IMR-90 (cell line): ENCODE measurements at regions not wholly inside any gene's neighbourhood (a gene's known extent, or its start where the extent isn't known, plus 50 kb on each side); places are given as distances from the start of the nearest gene placed in this dataset.

Experiments
- ATAC-seq: fragments of 200-7000 bp; cut with Tn5 transposase; 2 replicates; pipeline ENCODE4 v1.9.1; 2020; ENCODE audit warnings: low read depth, mild to moderate bottlenecking, moderate library complexity
- BruUV-seq: library from RNA; stranded (reverse); fragments of 400-500 nt; replicated peaks from 2 replicates; lab custom pipeline; 2021; lab: Mats Ljungman, UMichigan
- CTCF ChIA-PET: fragments of 300-600 bp; formaldehyde crosslinking; extraction: SDS; loops from one replicate; lab custom pipeline; 2021; ENCODE audit warnings: antibody characterized with exemption; lab: Yijun Ruan, JAX
- POLR2A ChIA-PET: fragments of 300-600 bp; sonication (Branson Sonifier 250); formaldehyde crosslinking; loops from one replicate; lab custom pipeline; 2022; ENCODE audit warnings: antibody characterized with exemption; ENCODE audit not compliant: unreplicated experiment; lab: Charles Lee
- DNase-seq: peaks from one replicate; pipeline ENCODE4 v3.0.0; 2013
- H2AFZ ChIP-seq: replicated peaks from 2 replicates; pipeline ENCODE3; 2013; ENCODE audit warnings: low read length, mild to moderate bottlenecking; ENCODE audit not compliant: poor library complexity
- H2AK5ac ChIP-seq: 2 replicates; pipeline ENCODE4 v1.6.1; 2013; ENCODE audit warnings: low read depth, low read length, inconsistent platforms
- H2AK9ac ChIP-seq: replicated peaks from 2 replicates; pipeline ENCODE3; 2013; ENCODE audit warnings: mild to moderate bottlenecking, low read depth, low read length, moderate library complexity; ENCODE audit not compliant: poor library complexity
- H2BK120ac ChIP-seq: 2 replicates; pipeline ENCODE4 v1.6.1; 2013; ENCODE audit warnings: low read depth, low read length, inconsistent platforms
- H2BK15ac ChIP-seq: 3 replicates; pipeline ENCODE4 v1.6.1; 2013; ENCODE audit warnings: low read depth, low read length, inconsistent platforms
- H2BK20ac ChIP-seq: 2 replicates; pipeline ENCODE4 v1.6.1; 2013; ENCODE audit warnings: low read depth, mild to moderate bottlenecking, inconsistent platforms, low read length, moderate library complexity
- H2BK5ac ChIP-seq: 2 replicates; pipeline ENCODE4 v1.6.1; 2013; ENCODE audit warnings: mild to moderate bottlenecking, low read depth, low read length, inconsistent platforms; ENCODE audit not compliant: poor library complexity, severe bottlenecking
- H3K14ac ChIP-seq: replicated peaks from 2 replicates; pipeline ENCODE4 v1.6.1; 2013; ENCODE audit warnings: low read depth, low read length, inconsistent platforms
- H3K18ac ChIP-seq: 2 replicates; pipeline ENCODE4 v1.6.1; 2013; ENCODE audit warnings: low read depth, low read length, control low read depth
- H3K23ac ChIP-seq: 2 replicates; pipeline ENCODE4 v1.6.1; 2013; ENCODE audit warnings: low read depth, low read length, inconsistent platforms
- H3K27ac ChIP-seq: 2 replicates; pipeline ENCODE4 v1.5.1; 2013; ENCODE audit warnings: mild to moderate bottlenecking, control low read depth, low read length; ENCODE audit not compliant: insufficient read depth
- H3K27me3 ChIP-seq: 2 replicates; pipeline ENCODE4 v1.6.1; 2013; ENCODE audit warnings: low read length; ENCODE audit not compliant: control insufficient read depth, insufficient read depth
- H3K36me3 ChIP-seq: 2 replicates; pipeline ENCODE4 v1.6.1; 2013; ENCODE audit warnings: low read length, mixed read lengths; ENCODE audit not compliant: control insufficient read depth, insufficient read depth
- H3K4ac ChIP-seq: 2 replicates; pipeline ENCODE4 v1.6.1; 2013; ENCODE audit warnings: low read depth, low read length, inconsistent platforms
- H3K4me1 ChIP-seq: 2 replicates; pipeline ENCODE4 v1.6.1; 2013; ENCODE audit warnings: low read length, mixed read lengths; ENCODE audit not compliant: control insufficient read depth, insufficient read depth
- H3K4me2 ChIP-seq: 2 replicates; pipeline ENCODE4 v1.6.1; 2013; ENCODE audit warnings: low read depth, mild to moderate bottlenecking, control low read depth, low read length, moderate library complexity
- H3K4me3 ChIP-seq: 2 replicates; pipeline ENCODE4 v1.5.1; 2013; ENCODE audit warnings: low read depth, mild to moderate bottlenecking, control low read depth, low read length, moderate library complexity; ENCODE audit not compliant: insufficient read depth
- H3K56ac ChIP-seq: 2 replicates; pipeline ENCODE4 v1.6.1; 2013; ENCODE audit warnings: low read length, inconsistent platforms; ENCODE audit not compliant: insufficient read depth; ENCODE audit errors: extremely low read depth
- H3K79me1 ChIP-seq, 2 experiments: 2 replicates each; pipeline ENCODE4 v1.6.1; 2013; ENCODE audit warnings: low read length in 2 of 2, inconsistent platforms in 1 of 2, low read depth in 1 of 2
- H3K9ac ChIP-seq: 2 replicates; pipeline ENCODE4 v1.6.1; 2013; ENCODE audit warnings: low read depth, low read length, control low read depth
- H3K9me1 ChIP-seq: 2 replicates; pipeline ENCODE4 v1.6.1; 2013; ENCODE audit warnings: low read length, inconsistent platforms; ENCODE audit not compliant: insufficient read depth
- H3K9me3 ChIP-seq: 2 replicates; pipeline ENCODE4 v1.6.1; 2013; ENCODE audit warnings: low read length; ENCODE audit not compliant: control insufficient read depth, insufficient read depth
- H4K20me1 ChIP-seq: 2 replicates; pipeline ENCODE4 v1.6.1; 2013; ENCODE audit warnings: low read length, inconsistent platforms; ENCODE audit not compliant: insufficient read depth
- H4K5ac ChIP-seq: 2 replicates; pipeline ENCODE4 v1.6.1; 2013; ENCODE audit warnings: mild to moderate bottlenecking, low read depth, low read length, control low read depth
- H4K8ac ChIP-seq, 2 experiments: 2 replicates each; pipeline ENCODE4 v1.6.1; 2013; ENCODE audit warnings: low read depth in 2 of 2, low read length in 2 of 2, control low read depth in 1 of 2, inconsistent platforms in 1 of 2
- H4K91ac ChIP-seq: 2 replicates; pipeline ENCODE4 v1.6.1; 2013; ENCODE audit warnings: low read depth, low read length, inconsistent platforms; ENCODE audit not compliant: insufficient read depth
- BHLHE40 ChIP-seq: fragments of 150-350 bp; IDR thresholded peaks from 2 replicates; pipeline ENCODE4 v1.6.1; 2016; ENCODE audit warnings: mild to moderate bottlenecking, low read depth, low read length
- CEBPB ChIP-seq: IDR thresholded peaks from 2 replicates; pipeline ENCODE4 v1.6.1; 2012; ENCODE audit warnings: low read depth, low read length, improper control_type of control experiment
- CHD1 ChIP-seq: IDR thresholded peaks from 2 replicates; pipeline ENCODE4 v1.6.1; 2012; ENCODE audit warnings: low read depth, low read length, improper control_type of control experiment
- FOS ChIP-seq: fragments of 150-350 bp; IDR thresholded peaks from 2 replicates; pipeline ENCODE4 v1.6.1; 2016; ENCODE audit warnings: low read depth, low read length
- MAFK ChIP-seq: IDR thresholded peaks from 2 replicates; pipeline ENCODE4 v1.6.1; 2012; ENCODE audit warnings: low read depth, low read length, improper control_type of control experiment
- MAZ ChIP-seq: IDR thresholded peaks from 2 replicates; pipeline ENCODE4 v1.6.1; 2012; ENCODE audit warnings: low read depth, mild to moderate bottlenecking, low read length, improper control_type of control experiment, moderate library complexity, borderline replicate concordance
- MXI1 ChIP-seq: IDR thresholded peaks from 2 replicates; pipeline ENCODE4 v1.6.1; 2012; ENCODE audit warnings: low read depth, mild to moderate bottlenecking, low read length, moderate library complexity, borderline replicate concordance
- NFE2L2 ChIP-seq: fragments of 150-350 bp; IDR thresholded peaks from 2 replicates; pipeline ENCODE4 v1.6.1; 2016; ENCODE audit warnings: low read depth, mild to moderate bottlenecking, low read length
- POLR2A ChIP-seq: IDR thresholded peaks from 2 replicates; pipeline ENCODE4 v1.6.1; 2012; ENCODE audit warnings: mild to moderate bottlenecking, low read depth, low read length
- RAD21 ChIP-seq: IDR thresholded peaks from 2 replicates; pipeline ENCODE4 v1.6.1; 2012; ENCODE audit warnings: low read length, improper control_type of control experiment
- RCOR1 ChIP-seq: IDR thresholded peaks from 2 replicates; pipeline ENCODE4 v1.6.1; 2012; ENCODE audit warnings: mild to moderate bottlenecking, low read length, improper control_type of control experiment; ENCODE audit not compliant: insufficient replicate concordance
- RFX5 ChIP-seq: IDR thresholded peaks from 2 replicates; pipeline ENCODE4 v1.8.0; 2012; ENCODE audit warnings: low read depth, mild to moderate bottlenecking, low read length, moderate library complexity
- SMC3 ChIP-seq: fragments of 150-350 bp; IDR thresholded peaks from 2 replicates; pipeline ENCODE4 v1.6.1; 2016; ENCODE audit warnings: low read depth, mild to moderate bottlenecking, antibody characterized with exemption, low read length, moderate library complexity
- USF2 ChIP-seq: fragments of 150-350 bp; IDR thresholded peaks from 2 replicates; pipeline ENCODE4 v1.6.1; 2017; ENCODE audit warnings: mild to moderate bottlenecking, antibody characterized with exemption, low read length, low read depth
- WGBS, 2 experiments: methylation state at CpG; one replicate each; pipeline versions ENCODE4 v1.1.5 to v1.1.7; 2013; ENCODE audit warnings: missing lambda C conversion rate in 2 of 2; ENCODE audit not compliant: insufficient read length in 1 of 2; ENCODE audit errors: extremely low coverage in 2 of 2; 5-methylcytosine and 5-hydroxymethylcytosine counted together
- dilution Hi-C: fragments of 300-500 bp; cut with HindIII; formaldehyde crosslinking; loops from one replicate; pipeline ENCODE4 v1.14.3; 2018; ENCODE audit warnings: low sequenced_read_pairs; ENCODE audit not compliant: unreplicated experiment
- in situ Hi-C: fragments of 300-500 bp; cut with MboI; formaldehyde crosslinking; loops from 3 replicates; pipeline ENCODE4 v1.14.3; 2019; ENCODE audit warnings: low sequenced_read_pairs, inconsistent platforms, mixed read lengths
- intact Hi-C: fragments of 100-400 bp; cut with micrococcal nuclease; formaldehyde crosslinking; loops from 2 replicates; pipeline ENCODE4 v1.10.0; 2022
- TF ChIP-seq, protein P1 (sequence below): fragments of 150-350 bp; IDR thresholded peaks from 2 replicates; pipeline ENCODE4 v1.6.1; 2016; ENCODE audit warnings: low read depth, mild to moderate bottlenecking, low read length, moderate library complexity, borderline replicate concordance
- TF ChIP-seq, protein P2 (sequence below): conservative IDR thresholded peaks from 2 replicates; pipeline ENCODE4 v1.5.1; 2012; ENCODE audit warnings: mild to moderate bottlenecking, low read depth, low read length, improper control_type of control experiment

- TF ChIP-seq USF2 (no peak), RCOR1 (no peak), FOS (no peak), BHLHE40 (no peak), SMC3 (no peak), POLR2A (no peak), MAZ (no peak), RAD21 (no peak), NFE2L2 (no peak), MXI1 (no peak), RFX5 (no peak), CHD1 (no peak), CEBPB (no peak), MAFK (no peak)
- TF ChIP-seq, protein P1, sequence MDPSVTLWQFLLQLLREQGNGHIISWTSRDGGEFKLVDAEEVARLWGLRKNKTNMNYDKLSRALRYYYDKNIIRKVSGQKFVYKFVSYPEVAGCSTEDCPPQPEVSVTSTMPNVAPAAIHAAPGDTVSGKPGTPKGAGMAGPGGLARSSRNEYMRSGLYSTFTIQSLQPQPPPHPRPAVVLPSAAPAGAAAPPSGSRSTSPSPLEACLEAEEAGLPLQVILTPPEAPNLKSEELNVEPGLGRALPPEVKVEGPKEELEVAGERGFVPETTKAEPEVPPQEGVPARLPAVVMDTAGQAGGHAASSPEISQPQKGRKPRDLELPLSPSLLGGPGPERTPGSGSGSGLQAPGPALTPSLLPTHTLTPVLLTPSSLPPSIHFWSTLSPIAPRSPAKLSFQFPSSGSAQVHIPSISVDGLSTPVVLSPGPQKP, result no peak
- TF ChIP-seq, protein P2, sequence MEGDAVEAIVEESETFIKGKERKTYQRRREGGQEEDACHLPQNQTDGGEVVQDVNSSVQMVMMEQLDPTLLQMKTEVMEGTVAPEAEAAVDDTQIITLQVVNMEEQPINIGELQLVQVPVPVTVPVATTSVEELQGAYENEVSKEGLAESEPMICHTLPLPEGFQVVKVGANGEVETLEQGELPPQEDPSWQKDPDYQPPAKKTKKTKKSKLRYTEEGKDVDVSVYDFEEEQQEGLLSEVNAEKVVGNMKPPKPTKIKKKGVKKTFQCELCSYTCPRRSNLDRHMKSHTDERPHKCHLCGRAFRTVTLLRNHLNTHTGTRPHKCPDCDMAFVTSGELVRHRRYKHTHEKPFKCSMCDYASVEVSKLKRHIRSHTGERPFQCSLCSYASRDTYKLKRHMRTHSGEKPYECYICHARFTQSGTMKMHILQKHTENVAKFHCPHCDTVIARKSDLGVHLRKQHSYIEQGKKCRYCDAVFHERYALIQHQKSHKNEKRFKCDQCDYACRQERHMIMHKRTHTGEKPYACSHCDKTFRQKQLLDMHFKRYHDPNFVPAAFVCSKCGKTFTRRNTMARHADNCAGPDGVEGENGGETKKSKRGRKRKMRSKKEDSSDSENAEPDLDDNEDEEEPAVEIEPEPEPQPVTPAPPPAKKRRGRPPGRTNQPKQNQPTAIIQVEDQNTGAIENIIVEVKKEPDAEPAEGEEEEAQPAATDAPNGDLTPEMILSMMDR, result no peak
- H2BK15ac ChIP-seq, result no peak overlapping the region
- WGBS, 2 experiments, result 67% methylated on average over 1 of the region's 6 CpGs; no CpG with 5 or more reads in 1 of the 2 experiments
- no peaks in the 10 kb centered on the region for H3K79me1 ChIP-seq
- no peak overlapping the region for H4K91ac ChIP-seq
- no peak overlapping the region for H2BK120ac ChIP-seq
- H3K9ac ChIP-seq, result no peak overlapping the region
- in situ Hi-C loops (no loop called here), intact Hi-C loops (loop anchor here (5.0 kb wide), 1 partner anchor 34 kb away; no protein-coding TSS in a partner anchor), dilution Hi-C loops (no loop called here)
- no peak for ATAC-seq
- no peak overlapping the region for H2AK9ac ChIP-seq
- H2AFZ ChIP-seq, result no peak overlapping the region
- peaks cover 4% of the 10 kb centered on the region for H3K9me1 ChIP-seq
- no peaks in the 10 kb centered on the region for H3K36me3 ChIP-seq
- H2BK20ac ChIP-seq, result no peak overlapping the region
- BruUV-seq, result no TSS peak
- H3K14ac ChIP-seq, result no peak overlapping the region
- H3K18ac ChIP-seq, result no peak overlapping the region
- no peak overlapping the region for H3K23ac ChIP-seq
- no peak overlapping the region for H3K27ac ChIP-seq
- no peak overlapping the region for H3K4me2 ChIP-seq
- no peak overlapping the region for H4K8ac ChIP-seq
- H4K20me1 ChIP-seq, result no peaks in the 10 kb centered on the region
- H3K4me3 ChIP-seq, result no peak overlapping the region
- H3K9me3 ChIP-seq, result peaks cover 3% of the 10 kb centered on the region
- no peaks in the 10 kb centered on the region for H3K27me3 ChIP-seq
- H3K56ac ChIP-seq, result no peak overlapping the region
- H3K4me1 ChIP-seq, result peaks cover 1% of the 10 kb centered on the region
- no peak overlapping the region for H2AK5ac ChIP-seq
- DNase-seq, result no peak
- ChIA-PET POLR2A (no interaction called here), CTCF (no interaction called here)
- no peak overlapping the region for H2BK5ac ChIP-seq
- H3K4ac ChIP-seq, result no peak overlapping the region
- H4K5ac ChIP-seq, result no peak overlapping the region
These were observed 467.3 kb downstream of the PMP22 start for GRCh38 chr17:14797801-14798200.
